Chondrocyte (in vitro differentiated cells): ENCODE measurements at regions not wholly inside any gene's neighbourhood (a gene's known extent, or its start where the extent isn't known, plus 50 kb on each side); places are given as distances from the start of the nearest gene placed in this dataset.

ENCODE experiments used
- DNase-seq: peaks from one replicate; pipeline ENCODE4 v3.0.0; 2021; ENCODE audit warnings: mixed read lengths, low spot score
- H3K27ac Mint-ChIP-seq: one replicate; pipeline ENCODE4 v1.8.0; 2021; ENCODE audit warnings: mild to moderate bottlenecking, moderate library complexity, mixed read lengths; ENCODE audit not compliant: unreplicated experiment
- H3K27me3 Mint-ChIP-seq: 2 replicates; pipeline ENCODE4 v1.8.0; 2021; ENCODE audit warnings: low read depth, mixed read lengths
- H3K36me3 Mint-ChIP-seq: 2 replicates; pipeline ENCODE4 v1.8.0; 2021; ENCODE audit warnings: low read depth, mixed read lengths
- H3K4me1 Mint-ChIP-seq: 2 replicates; pipeline ENCODE4 v1.8.0; 2021; ENCODE audit warnings: low read depth, mild to moderate bottlenecking, mixed read lengths
- H3K4me3 Mint-ChIP-seq: one replicate; pipeline ENCODE4 v1.8.0; 2021; ENCODE audit warnings: mild to moderate bottlenecking, moderate library complexity, mixed read lengths; ENCODE audit not compliant: unreplicated experiment
- H3K9me3 Mint-ChIP-seq: 2 replicates; pipeline ENCODE4 v1.8.0; 2021; ENCODE audit warnings: low read depth, mixed read lengths
- TF ChIP-seq, protein P1 (sequence below): fragments of 200-600 bp; sonication (generic); IDR thresholded peaks from 2 replicates; pipeline ENCODE4 v1.5.0; 2021; ENCODE audit warnings: antibody characterized with exemption, mild to moderate bottlenecking, moderate library complexity

DNA sequence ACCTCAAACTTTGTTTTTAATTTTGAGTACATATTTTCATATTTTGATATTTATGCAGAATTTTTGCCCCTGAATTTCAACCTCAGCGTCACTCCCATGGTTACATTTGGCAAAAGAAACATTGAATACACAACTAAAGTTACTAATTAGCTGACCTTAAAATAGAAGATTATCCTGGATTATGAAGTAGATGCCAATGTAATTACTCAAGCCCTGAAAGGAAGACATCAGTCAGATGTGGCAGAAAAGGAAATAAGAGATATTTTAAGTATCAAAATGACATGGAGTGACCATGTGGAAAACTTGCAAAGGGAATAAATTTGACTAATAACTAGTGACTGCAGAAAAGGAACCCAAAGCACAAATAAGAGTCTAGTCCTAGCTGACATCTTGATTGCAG, 701.3 kb upstream of the KCND2 start:
- no peak overlapping the region for H3K4me3 Mint-ChIP-seq
- TF ChIP-seq, protein P1, sequence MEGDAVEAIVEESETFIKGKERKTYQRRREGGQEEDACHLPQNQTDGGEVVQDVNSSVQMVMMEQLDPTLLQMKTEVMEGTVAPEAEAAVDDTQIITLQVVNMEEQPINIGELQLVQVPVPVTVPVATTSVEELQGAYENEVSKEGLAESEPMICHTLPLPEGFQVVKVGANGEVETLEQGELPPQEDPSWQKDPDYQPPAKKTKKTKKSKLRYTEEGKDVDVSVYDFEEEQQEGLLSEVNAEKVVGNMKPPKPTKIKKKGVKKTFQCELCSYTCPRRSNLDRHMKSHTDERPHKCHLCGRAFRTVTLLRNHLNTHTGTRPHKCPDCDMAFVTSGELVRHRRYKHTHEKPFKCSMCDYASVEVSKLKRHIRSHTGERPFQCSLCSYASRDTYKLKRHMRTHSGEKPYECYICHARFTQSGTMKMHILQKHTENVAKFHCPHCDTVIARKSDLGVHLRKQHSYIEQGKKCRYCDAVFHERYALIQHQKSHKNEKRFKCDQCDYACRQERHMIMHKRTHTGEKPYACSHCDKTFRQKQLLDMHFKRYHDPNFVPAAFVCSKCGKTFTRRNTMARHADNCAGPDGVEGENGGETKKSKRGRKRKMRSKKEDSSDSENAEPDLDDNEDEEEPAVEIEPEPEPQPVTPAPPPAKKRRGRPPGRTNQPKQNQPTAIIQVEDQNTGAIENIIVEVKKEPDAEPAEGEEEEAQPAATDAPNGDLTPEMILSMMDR, result no peak
- no peaks in the 10 kb centered on the region for H3K4me1 Mint-ChIP-seq

DNA sequence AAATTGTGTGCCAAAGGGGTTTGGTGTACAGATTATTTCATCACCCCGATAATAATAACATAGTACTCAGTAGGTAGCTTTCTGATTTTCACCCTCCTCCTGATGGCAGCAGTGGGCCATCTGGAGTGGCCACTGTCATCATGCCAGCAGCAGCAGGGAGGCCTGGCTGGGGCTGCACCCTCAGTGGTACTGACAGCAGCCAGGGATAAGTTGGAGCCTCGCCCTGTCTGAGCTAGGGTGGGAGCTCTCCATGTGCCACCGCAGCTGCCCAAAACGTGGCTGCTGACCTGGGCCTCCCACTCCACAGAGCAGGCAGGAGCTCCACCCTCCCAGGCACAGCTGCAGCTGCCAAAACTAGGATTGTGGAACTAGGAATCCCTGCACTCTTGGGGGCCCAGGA, 700.8 kb upstream of the KCND2 start:
- no peaks in the 10 kb centered on the region for H3K4me1 Mint-ChIP-seq
- TF ChIP-seq, protein P1, result peak; percentile 60
- H3K27me3 Mint-ChIP-seq, result no peaks in the 10 kb centered on the region
- H3K9me3 Mint-ChIP-seq, result no peaks in the 10 kb centered on the region
- H3K4me3 Mint-ChIP-seq, result no peak overlapping the region
- DNase-seq, result peak; percentile 78
- no peaks in the 10 kb centered on the region for H3K36me3 Mint-ChIP-seq
- H3K27ac Mint-ChIP-seq, result no peak overlapping the region

More for the DNA sequence above, 701.3 kb upstream of the KCND2 start:
- no peak for DNase-seq
- H3K9me3 Mint-ChIP-seq, result no peaks in the 10 kb centered on the region
- H3K27me3 Mint-ChIP-seq, result no peaks in the 10 kb centered on the region
- H3K27ac Mint-ChIP-seq, result no peak overlapping the region
- H3K36me3 Mint-ChIP-seq, result no peaks in the 10 kb centered on the region

- DNase-seq, result peak; percentile 59
- Mint-ChIP-seq H3K4me1 (no peaks in the 10 kb centered on the region), H3K27ac (no peak overlapping the region), H3K9me3 (no peaks in the 10 kb centered on the region), H3K4me3 (no peak overlapping the region), H3K36me3 (no peaks in the 10 kb centered on the region), H3K27me3 (no peaks in the 10 kb centered on the region)
- TF ChIP-seq, protein P1, result no peak
Measured at GRCh38 chr7:119572541-119572940, 700.4 kb upstream of the KCND2 start.

DNA sequence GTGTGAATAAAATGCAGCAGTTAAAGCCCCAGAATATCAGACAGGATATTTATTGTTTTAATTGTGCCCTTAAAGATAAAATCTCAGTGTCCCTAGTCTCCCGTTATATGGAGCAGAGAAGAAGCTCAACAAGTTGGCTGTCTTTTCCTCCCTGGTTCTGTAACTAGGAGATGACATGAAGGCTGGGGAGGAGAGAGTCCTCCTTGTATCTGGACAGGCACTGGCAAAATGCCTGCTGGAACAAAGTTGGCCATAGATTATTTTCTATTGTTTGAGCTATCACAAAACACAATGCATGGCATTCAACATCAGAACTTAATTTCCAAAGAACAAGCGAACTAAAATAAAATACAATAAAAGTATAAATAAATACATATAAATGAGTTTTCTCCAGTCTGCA, 694.9 kb upstream of the KCND2 start:
- DNase-seq, result no peak
- H3K36me3 Mint-ChIP-seq, result peaks cover 1% of the 10 kb centered on the region
- TF ChIP-seq, protein P1, result no peak
- H3K27ac Mint-ChIP-seq, result no peak overlapping the region
- no peaks in the 10 kb centered on the region for H3K27me3 Mint-ChIP-seq
- no peak overlapping the region for H3K4me3 Mint-ChIP-seq
- peaks cover 3% of the 10 kb centered on the region for H3K9me3 Mint-ChIP-seq
- H3K4me1 Mint-ChIP-seq, result no peaks in the 10 kb centered on the region

GRCh38 chr7:119594956-119595355, 678.0 kb upstream of the KCND2 start:
- Mint-ChIP-seq H3K4me1 (no peaks in the 10 kb centered on the region), H3K9me3 (no peaks in the 10 kb centered on the region), H3K4me3 (no peak overlapping the region), H3K27ac (no peak overlapping the region), H3K36me3 (no peaks in the 10 kb centered on the region), H3K27me3 (no peaks in the 10 kb centered on the region)
- DNase-seq, result no peak
- TF ChIP-seq, protein P1, result no peak
